ENCODE measurements at regions not wholly inside any gene's neighbourhood (a gene's known extent, or its start where the extent isn't known, plus 50 kb on each side); places are given as distances from the start of the nearest gene placed in this dataset.

- H3K4me1 ChIP-seq (ENCODE audit: control insufficient read depth, insufficient read depth, low read length): no peaks in the 10 kb centered on the region
- in situ Hi-C loops (cut with HindIII; ENCODE audit: low pct_unique_long_range_greater_than_20kb, low sequenced_read_pairs) (no loop called here), intact Hi-C loops (cut with micrococcal nuclease; ENCODE audit: unreplicated experiment) (no loop called here)
- no peaks in the 10 kb centered on the region for H3K27me3 ChIP-seq (ENCODE audit: control insufficient read depth, insufficient read depth, low read length)
- no peak for TF ChIP-seq TCF7L2 (IDR thresholded peaks at IDR 0.05; ENCODE audit: low read depth, low read length)
- TF ChIP-seq SIN3A (IDR thresholded peaks at IDR 0.05; ENCODE audit: borderline replicate concordance, insufficient read depth, low read depth, low read length): no peak
- no peak for TF ChIP-seq POLR2AphosphoS5 (IDR thresholded peaks at IDR 0.05; ENCODE audit: low read depth, low read length)
- no peak for TF ChIP-seq CTCF (IDR thresholded peaks at IDR 0.05)
- TF ChIP-seq, protein P1, sequence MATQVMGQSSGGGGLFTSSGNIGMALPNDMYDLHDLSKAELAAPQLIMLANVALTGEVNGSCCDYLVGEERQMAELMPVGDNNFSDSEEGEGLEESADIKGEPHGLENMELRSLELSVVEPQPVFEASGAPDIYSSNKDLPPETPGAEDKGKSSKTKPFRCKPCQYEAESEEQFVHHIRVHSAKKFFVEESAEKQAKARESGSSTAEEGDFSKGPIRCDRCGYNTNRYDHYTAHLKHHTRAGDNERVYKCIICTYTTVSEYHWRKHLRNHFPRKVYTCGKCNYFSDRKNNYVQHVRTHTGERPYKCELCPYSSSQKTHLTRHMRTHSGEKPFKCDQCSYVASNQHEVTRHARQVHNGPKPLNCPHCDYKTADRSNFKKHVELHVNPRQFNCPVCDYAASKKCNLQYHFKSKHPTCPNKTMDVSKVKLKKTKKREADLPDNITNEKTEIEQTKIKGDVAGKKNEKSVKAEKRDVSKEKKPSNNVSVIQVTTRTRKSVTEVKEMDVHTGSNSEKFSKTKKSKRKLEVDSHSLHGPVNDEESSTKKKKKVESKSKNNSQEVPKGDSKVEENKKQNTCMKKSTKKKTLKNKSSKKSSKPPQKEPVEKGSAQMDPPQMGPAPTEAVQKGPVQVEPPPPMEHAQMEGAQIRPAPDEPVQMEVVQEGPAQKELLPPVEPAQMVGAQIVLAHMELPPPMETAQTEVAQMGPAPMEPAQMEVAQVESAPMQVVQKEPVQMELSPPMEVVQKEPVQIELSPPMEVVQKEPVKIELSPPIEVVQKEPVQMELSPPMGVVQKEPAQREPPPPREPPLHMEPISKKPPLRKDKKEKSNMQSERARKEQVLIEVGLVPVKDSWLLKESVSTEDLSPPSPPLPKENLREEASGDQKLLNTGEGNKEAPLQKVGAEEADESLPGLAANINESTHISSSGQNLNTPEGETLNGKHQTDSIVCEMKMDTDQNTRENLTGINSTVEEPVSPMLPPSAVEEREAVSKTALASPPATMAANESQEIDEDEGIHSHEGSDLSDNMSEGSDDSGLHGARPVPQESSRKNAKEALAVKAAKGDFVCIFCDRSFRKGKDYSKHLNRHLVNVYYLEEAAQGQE (IDR thresholded peaks at IDR 0.05; ENCODE audit: insufficient read depth in 1 of 2, low read depth in 2 of 2, low read length in 1 of 2): no peak
- ATAC-seq (no peak), DNase-seq (ENCODE audit: low read depth, low spot score) (no peak)
- H3K4me3 ChIP-seq (ENCODE audit: low read depth in 2 of 2, low read length in 2 of 2): no peak overlapping the region
- no TSS peak for BruUV-seq (replicated peaks)
- H3K9me3 ChIP-seq (ENCODE audit: control insufficient read depth, insufficient read depth, low read depth, low read length): no peaks in the 10 kb centered on the region
- CTCF ChIA-PET: no interaction called here
- no peaks in the 10 kb centered on the region for H3K36me3 ChIP-seq (ENCODE audit: control insufficient read depth, insufficient read depth, low read length)
- POLR2A ChIA-PET: no interaction called here
- H3K27ac ChIP-seq (ENCODE audit: low read length): no peak overlapping the region
Measured at GRCh38 chr12:74482115-74482514, 55.5 kb upstream of the ATXN7L3B start.

DNA sequence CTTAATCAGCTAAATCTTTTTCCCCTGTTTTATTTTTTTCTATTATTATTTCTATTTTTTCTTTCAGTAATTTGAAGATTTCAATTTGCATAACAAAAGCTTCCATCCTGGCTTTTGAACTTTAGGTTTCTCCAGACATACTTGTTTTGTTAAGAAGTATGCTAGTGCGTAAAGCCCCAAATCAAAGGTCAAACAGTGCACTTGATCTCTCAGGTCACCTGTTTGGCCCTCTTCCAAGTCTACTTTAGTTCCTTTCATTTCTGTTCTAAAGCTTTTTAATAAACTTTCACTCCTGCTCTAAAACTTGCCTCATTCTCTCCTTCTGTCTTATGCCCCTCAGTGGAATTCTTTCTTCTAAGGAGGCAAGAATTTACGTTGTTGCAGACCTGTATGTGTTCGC is 54.6 kb upstream of the ATXN7L3B start:
- H3K36me3 ChIP-seq (ENCODE audit: control insufficient read depth, insufficient read depth, low read length): no peaks in the 10 kb centered on the region
- no TSS peak for BruUV-seq (replicated peaks)
- DNase-seq (ENCODE audit: low read depth, low spot score) (no peak), ATAC-seq (no peak)
- POLR2A ChIA-PET: no interaction called here
- TF ChIP-seq POLR2AphosphoS5 (IDR thresholded peaks at IDR 0.05; ENCODE audit: low read depth, low read length) (no peak), TCF7L2 (IDR thresholded peaks at IDR 0.05; ENCODE audit: low read depth, low read length) (no peak), SIN3A (IDR thresholded peaks at IDR 0.05; ENCODE audit: borderline replicate concordance, insufficient read depth, low read depth, low read length) (no peak), CTCF (IDR thresholded peaks at IDR 0.05) (no peak)
- TF ChIP-seq, protein P1 (IDR thresholded peaks at IDR 0.05; ENCODE audit: insufficient read depth in 1 of 2, low read depth in 2 of 2, low read length in 1 of 2): no peak
- CTCF ChIA-PET: no interaction called here
- no peaks in the 10 kb centered on the region for H3K27me3 ChIP-seq (ENCODE audit: control insufficient read depth, insufficient read depth, low read length)
- no peak overlapping the region for H3K4me3 ChIP-seq (ENCODE audit: low read depth in 2 of 2, low read length in 2 of 2)
- H3K27ac ChIP-seq (ENCODE audit: low read length): no peak overlapping the region
- in situ Hi-C loops (cut with HindIII; ENCODE audit: low pct_unique_long_range_greater_than_20kb, low sequenced_read_pairs) (no loop called here), intact Hi-C loops (cut with micrococcal nuclease; ENCODE audit: unreplicated experiment) (no loop called here)
- H3K4me1 ChIP-seq (ENCODE audit: control insufficient read depth, insufficient read depth, low read length): no peaks in the 10 kb centered on the region
- H3K9me3 ChIP-seq (ENCODE audit: control insufficient read depth, insufficient read depth, low read depth, low read length): no peaks in the 10 kb centered on the region

Measured in Panc1 (cell line).